ENCODE measurements at regions not wholly inside any gene's neighbourhood (a gene's known extent, or its start where the extent isn't known, plus 50 kb on each side); places are given as distances from the start of the nearest gene placed in this dataset.
A peak's percentile ranks its signal among the peaks of the same experiment; 100 is the strongest.
"Not testable (repeated sequence)": the region's sequence is repeated elsewhere in the genome, so short reads cannot be mapped to it uniquely, and the experiment has no call there.

DNA sequence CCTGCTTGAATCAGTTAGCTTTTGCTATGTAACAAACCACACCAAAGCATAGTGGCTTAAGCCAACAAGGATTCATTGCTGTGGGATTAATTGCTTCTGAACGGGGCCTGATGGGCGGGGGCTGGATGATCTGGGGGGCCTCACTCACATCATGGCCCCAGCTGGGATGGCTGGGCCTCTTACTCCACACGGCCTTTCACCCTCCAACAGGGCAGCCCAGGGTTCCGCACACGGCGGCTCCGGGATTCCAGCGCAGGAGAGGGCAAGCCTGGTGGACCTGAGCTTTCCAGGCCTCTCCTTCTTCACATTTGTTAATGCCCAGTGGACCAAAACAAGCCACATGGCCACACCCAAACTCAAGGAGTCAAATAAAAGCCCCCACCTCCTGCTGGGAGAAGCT lies 86.3 kb upstream of the PHLPP1 start:
- DNase-seq (ENCODE audit: low read depth): no peak

DNA sequence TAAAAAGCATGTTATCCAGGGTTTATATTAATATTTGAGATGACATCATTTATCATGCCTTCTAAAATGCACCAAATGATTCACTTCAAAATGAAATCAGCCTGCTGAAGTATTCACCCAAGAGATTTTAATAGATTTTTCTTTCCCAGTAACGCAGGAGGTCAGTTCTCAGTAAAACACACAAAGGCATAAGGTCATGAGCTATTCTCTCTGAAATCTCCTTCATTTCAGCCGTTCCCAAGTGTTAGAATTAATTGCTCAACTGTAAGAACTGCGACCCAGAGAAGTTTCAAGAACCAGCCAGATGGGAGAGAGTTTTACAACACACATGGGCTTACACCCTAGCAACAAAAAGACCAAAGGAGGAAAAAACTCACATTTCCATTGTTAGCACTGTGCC lies 84.2 kb upstream of the PHLPP1 start:
- DNase-seq (ENCODE audit: low read depth): no peak

DNA sequence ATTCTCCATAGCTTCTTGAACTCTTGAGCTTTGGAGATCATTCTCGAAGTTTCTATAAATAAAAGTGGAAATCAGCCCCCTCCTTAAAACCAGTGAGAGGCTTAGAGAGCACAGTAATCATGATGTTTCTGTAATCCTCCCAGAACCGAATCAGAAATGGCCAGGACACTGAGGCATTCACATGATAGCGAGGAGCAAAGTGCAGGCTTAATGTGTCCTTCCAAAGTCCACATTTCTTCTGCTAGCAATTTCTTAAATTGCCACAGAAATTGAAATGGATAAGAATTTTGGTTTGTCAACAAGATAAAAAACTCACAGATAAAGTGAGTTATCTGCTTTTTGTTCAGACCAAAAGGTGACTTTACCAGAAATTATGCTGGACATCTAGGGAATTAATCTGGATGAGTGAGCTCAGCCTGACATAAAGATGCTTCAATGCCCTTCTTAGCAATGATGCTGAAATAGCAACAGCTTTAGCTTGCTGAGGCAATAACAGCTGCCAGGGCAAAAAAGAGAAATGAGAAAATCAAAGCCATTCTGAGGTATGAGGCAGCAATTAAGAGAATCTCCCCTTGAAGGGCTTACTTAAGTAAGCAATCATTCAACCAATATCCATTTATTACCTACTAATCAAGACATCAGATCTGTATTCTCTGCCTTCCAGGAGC lies 82.4 kb upstream of the PHLPP1 start:
- no peak for DNase-seq (ENCODE audit: low read depth)

DNA sequence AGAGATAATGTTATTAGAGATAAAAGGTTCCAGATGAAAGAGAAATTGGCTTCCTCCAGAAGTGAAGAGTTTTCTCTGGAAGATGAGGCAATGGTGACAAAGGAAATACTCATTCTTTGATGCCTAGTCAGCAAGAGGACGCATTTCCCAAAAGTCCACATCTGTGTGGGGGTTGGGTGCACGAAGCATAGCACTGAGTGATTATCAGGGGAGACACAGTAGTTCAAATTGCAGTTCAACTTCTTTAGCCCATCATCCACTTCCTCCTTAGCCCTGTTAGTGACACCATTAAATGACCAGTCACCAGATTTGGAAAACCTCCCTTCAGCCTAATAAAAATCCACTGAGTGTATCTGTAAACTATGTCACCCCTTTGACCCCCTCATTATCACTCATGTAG lies 80.9 kb upstream of the PHLPP1 start:
- no peak for DNase-seq (ENCODE audit: low read depth)

DNA sequence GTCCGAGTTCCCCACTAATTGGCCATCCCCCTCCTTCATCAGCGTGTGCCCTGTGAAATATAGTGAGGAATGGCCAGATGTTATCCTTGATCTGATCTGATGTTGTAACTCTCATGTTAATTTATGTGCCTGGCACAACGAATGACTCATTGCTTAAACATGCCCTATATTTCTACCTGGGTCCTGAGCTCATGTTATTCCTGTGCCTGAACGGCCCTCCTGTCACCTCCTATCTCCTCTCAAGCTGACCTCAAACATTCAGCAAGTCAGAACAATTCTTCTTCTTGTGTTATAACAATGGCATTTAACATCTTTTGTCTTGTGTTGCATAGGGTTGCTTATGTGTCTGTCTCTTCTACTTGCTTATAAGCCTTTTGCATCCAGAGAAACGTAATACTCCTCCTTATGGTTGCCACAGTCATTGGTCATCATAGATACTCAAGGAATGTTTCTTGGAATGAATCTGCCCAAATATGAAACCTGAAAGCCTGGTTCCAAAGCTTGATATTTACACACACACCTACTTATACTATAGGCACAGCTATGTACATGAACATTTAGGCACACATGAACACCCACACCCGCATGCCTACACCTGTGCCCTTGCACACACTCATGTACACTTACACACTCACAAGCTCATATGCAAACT lies 80.2 kb upstream of the PHLPP1 start:
- DNase-seq (ENCODE audit: low read depth): no peak

DNA sequence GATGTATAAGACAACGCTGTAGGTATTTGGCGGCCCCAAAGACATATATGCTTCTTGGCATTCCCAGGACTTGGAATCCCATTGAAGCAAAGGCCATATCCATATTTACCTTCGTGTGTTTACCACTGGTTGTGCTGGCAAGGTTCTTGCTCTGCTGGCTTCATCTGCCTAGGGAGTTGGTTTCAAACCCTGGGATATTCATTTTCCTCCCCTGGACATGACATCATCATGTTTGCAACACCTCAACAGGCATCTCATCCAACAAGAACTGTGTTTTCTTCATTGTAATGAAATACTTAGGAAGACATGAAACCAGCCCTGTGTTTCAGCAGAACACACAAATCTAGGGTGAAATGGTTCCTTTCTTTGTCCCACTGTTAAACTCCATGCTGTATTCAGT lies 77.9 kb upstream of the PHLPP1 start:
- DNase-seq (ENCODE audit: low read depth): no peak

DNA sequence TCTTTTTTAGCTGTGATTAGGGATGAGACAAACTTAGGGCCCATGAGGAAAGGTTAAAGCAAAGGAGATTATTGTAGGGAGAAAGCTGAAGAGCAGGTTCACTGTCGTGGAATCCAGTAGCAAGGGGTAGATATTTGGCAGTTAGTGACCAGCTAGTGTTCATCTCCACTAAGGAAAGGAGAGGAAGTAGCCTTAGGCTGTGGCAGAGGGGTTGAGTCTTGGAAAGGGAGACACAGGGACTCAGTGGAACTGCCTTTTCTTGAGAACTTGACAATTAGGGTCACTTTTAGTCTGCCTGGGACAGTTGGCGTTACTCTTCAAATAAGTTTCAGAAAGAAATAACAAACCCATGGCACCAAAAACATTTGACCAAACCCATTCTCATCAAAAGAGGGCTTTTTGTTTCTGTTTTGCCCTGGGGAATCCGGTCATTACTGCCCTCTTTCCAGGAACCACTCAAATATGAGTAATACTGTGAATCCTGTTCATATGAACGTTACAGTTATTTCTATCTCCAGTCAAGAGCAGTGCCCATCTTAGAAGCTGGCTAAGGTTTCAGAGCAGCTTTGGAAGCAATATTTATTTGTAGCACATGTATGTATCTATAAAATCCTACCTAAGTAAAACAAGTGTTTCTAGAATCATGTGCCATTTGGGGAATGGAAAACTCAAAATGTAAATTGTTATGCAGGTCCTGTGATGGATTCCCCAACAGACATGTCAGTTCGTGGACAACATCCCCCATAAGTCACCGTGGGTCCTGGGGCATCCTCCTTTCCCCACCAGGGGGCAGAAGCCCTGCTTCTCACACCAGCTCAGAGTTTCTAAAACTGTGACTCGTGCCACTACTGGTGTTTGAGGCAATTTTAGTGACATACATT lies 77.3 kb upstream of the PHLPP1 start:
- DNase-seq (ENCODE audit: low read depth): peak; percentile 30

DNA sequence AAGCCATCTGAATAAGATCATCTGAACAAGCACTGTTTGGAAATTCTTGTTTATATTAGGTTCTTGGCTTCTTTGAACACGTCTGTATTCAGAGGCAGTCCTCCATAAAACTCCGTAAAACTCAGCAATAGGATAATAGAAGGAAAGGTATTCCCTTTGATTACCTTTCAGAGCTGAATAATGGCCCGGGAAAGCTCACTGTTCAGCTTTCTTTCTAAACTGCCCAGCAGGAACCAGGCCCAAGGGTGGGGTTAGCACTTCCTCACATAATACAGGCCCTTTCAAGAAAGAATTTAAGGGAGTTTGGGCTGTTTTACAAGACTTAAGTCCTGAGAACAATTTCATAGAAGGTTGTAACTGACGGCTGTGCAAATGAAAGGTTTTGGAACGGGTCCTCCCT lies 72.2 kb upstream of the PHLPP1 start:
- no peak for DNase-seq (ENCODE audit: low read depth)

DNA sequence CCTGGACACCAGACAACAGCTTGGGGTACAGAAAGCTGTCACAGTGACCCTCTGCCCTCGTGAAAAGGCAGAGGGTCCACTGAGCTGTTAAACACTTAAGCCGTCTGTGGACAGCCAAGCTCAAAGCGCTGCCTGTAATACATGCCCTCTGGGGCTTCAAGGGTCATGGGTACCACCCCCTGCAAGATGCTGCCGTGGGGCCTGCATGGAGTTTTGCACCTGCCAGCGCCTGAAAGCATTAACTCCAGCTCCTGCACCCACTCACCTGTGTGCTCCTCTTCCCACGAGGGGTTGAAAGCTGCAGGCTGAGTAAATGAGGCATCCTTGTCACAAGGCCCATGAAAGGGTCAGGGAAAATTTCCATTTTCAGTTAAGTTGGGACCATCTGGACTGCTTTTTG lies 70.6 kb upstream of the PHLPP1 start:
- no peak for DNase-seq (ENCODE audit: low read depth)

DNA sequence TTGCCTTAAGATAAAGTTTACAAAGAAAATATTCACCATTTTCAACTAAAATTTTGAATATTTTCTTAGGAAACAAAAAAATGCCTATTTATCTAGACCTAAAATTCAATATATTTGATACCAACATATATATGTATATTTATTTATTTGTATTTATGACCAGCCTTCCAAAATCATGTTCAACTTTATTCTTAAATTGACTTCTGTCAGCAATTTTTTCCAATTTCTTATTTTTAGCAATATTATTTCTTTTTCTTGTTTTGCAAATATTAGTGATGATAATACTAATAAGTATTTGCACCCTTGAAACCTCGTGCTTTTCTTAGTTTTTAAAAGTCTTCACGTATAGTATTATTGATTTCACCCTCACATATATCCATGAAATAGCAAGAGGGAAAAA lies 68.2 kb upstream of the PHLPP1 start:
- no peak for DNase-seq (ENCODE audit: low read depth)

DNA sequence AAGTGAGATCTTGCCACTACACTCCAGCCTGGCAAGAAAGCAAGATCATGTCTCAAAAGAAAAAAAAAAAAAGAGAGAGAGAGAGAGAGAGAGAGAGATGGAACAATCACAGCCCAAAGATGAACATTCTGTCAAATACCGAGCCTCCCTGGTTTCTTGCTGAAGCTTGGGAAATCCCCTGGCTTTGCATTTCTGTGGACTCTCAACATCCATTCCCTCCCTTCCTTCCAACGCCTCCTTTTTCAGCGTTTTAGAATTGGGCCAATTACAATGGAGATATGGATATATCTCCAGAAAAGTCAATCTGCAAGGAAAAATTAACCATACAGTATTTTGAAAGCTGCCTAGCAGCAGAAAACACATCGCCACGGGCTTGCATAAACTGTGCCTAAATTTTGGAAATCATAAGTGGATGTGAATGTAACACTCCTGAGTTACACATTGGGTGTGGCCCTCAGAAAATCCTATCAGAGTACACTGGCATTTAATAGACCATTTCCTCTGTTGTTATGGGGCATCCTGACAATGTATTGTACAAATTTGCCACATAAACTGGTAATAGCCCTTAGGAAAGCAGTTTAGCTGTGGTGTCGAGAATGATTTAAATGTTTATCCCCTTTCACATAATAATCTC lies 67.2 kb upstream of the PHLPP1 start:
- no peak for DNase-seq (ENCODE audit: low read depth)

DNA sequence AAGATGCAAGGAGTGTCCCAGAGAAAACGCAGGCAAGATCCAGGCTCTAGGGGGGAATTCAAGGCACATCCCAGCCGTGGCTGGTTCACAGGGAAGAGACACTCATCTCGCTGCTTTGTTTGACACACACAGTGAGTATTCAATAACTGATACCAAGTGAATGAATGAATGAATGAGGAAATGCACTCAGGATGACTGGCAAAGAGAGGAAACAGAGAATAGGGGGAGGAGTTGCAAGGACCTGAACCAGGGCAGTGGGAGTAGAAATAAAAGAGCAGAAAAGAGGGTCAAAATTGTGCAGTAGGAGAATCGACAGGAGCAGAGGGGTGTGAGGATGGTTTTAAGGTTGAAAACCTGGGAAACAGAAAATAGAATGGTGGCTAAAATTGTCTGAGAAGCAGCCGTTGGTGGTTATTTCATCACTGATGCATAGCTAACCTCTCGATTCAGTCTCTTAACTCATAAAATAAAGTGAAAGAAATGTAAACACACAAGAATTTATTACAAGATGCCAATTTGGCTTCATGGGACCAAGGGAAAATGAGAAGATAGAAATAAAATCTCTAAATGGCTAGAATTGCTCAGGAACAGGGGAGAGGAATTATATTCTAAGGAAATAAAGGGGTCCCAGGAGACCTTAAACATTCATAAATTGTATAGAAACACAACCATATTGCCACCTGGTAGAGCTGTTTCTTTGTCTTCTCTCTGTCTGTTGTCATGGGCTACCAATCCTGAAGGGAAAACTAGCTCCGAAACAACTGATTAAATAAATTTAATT lies 63.9 kb upstream of the PHLPP1 start:
- no peak for DNase-seq (ENCODE audit: low read depth)

DNA sequence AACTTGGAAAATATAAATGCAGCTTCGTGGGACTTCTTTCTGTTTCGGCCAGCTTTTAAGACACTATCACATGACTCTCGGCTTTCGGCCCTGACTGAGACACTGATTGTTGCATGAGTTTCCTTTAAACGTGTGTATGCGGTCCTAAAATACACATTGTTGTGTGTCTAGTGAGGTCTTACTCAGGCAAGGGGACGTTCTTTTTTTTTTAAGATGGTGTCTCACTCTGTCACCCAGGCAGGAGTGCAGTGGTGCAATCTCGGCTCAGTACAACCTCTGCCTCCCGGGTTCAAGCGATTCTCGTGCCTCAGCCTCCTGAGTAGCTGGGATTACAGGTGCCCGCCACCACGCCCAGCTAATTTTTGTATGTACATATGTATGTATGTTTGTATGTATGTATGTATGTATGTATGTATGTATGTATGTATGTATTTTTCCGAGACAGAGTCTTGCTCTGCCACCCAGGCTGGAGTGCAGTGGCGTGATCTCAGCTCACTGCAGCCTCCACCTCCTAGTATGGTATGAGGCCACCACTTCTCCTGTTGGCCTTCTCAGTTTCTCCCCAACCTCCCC lies 63.2 kb upstream of the PHLPP1 start:
- DNase-seq (ENCODE audit: low read depth): not testable (repeated sequence)

DNA sequence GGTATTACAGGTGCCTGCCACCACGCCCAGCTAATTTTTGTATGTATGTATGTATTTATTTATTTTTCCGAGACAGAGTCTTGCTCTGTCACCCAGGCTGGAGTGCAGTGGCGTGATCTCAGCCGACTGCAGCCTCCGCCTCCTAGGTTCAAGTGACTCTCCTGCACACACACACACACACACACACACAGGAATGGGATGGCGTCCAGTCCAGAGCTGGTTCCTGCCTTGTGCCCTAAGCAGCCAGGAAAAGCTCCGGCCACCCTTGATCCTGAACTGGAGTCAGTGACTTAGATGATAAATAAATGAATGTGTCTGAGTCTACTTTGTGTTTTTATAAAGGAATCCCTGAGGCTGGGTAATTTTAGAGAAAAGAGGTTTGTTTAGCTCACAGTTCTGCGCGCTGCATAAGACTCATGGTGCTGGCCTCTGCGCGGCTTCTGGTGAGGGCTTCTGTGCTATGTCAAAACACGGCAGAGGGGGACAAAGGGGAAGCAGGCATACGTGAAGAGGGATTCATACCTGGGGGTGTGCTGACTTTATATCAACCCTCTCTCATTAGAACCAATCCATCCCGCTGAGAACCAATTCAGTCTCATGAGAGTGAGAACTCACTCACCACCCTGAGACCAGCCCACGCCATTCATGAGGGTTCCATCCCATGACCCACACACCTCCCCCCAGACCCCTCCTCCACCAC lies 59.7 kb upstream of the PHLPP1 start:
- DNase-seq (ENCODE audit: low read depth): no peak

DNA sequence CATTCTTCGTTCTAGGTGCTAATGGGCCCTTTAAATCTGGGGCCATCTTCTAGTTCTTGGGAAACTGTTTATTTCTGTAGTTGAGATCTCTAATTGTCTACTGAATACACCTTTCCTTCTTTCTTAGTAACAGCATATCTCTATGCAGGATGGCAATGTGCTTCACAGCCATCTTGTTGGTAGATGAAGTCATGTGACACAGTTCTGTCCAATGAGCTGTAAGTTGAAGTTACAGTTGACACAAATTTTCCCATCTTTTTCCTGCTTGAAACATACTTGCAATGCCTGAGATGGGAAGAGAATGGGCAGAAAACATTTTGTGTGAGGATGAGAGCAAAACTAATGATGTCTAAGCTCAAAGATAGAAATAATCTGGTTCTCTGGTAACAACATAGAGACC lies 57.3 kb upstream of the PHLPP1 start:
- DNase-seq (ENCODE audit: low read depth): no peak

DNA sequence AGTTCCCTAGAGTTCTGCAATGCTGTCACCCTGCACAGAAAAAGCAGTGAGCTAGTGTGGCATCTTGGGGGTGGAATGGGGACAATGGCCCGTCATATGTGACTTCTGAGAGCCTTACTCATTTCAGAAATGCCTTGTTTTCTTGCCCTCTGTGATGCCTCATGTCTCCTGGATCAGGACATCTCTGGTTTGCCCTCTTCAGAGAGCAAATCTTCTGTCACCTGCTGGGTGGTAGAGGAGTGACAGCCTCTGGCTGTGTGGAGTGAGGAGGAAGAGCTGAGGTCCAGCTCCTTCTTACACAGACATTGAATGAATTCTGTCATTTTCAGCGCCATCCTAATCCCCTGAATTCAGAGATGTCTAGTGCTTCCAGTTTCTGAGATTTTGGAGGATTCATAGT lies 55.6 kb upstream of the PHLPP1 start:
- no peak for DNase-seq (ENCODE audit: low read depth)

DNA sequence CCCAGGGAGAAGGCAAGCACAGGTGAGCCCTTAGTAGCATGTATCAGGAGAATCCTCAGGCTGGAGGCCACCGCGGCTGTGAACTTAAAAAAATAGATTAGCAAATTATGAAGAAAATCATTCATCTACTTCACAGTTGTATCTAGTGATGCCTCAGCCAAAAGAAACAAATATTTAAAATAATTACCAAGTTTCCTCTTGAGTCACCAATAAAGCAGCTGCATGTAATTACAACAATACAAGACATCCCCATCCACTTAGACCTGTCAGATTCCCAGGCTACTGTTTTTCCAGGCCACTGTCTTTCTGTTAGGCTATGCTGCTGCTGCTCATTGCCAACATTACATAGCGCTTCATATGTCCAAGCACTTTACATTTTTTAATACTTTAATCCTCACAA lies 54.6 kb upstream of the PHLPP1 start:
- DNase-seq (ENCODE audit: low read depth): no peak

DNA sequence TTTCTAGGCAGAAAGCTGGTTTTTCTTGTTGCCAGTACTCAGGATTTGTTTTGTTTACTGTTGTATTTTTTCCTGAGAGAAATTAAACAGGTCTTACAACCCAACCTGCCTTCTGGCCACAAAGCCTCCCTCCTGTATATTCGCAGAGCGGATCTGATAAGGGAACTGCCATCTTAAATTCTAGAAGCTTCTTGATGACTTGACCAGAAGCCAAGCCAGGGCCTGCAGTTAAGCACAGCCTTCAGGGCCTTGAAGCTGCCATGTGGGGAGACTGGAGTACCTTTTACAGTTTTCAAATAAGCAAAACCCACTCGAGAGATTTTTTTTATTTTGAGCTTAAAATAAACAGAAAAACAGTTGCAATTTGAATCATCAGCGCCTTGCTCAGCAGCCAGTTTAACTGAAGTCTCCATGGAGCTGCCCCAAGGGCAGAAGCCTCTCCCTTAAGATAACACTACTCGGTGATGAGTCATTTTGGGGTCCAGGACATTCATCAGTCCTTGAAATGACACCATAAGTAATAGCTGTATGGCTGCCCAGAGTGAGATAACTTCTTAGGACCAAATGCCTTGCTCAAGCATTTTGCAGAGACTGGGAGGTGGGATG lies 51.5 kb upstream of the PHLPP1 start:
- DNase-seq (ENCODE audit: low read depth): no peak

DNA sequence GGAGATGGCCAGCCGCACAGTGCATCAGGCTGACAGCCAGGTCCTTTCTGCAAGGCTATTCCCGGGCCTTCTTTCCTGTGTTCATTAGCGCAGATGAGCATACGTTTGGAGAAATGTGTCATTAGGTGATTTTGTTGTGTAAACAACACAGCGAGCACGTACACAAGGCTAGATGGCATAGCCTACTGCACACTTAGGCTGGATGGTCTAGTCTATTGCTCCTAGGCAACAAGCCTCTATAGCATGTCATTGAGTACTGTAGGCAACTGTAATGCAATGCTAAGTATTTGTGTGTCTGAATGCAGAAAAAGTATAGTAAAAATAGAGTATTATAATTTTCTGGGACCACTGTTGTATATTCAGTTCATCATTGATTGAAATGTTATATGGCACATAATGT lies 50.9 kb upstream of the PHLPP1 start:
- no peak for DNase-seq (ENCODE audit: low read depth)

DNA sequence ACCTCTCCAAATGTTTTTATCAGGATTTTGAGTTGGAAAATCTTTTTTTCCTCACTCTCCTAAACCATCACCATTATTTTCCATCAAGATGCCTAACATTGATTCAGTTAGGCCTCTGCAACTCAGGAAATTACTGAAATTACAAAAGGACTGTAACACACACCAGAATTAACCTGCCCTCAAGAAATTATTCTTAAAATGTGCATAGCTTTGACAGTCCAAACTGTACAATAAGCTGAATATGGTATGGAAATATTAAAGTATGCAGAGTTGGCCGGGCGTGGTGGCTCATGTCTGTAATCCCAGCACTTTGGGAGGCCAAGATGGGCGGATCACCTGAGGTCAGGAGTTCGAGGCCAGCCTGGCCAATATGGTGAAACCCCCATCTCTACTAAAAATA lies 50.2 kb upstream of the PHLPP1 start:
- DNase-seq (ENCODE audit: low read depth): no peak
